ENCODE measurements at regions not wholly inside any gene's neighbourhood (a gene's known extent, or its start where the extent isn't known, plus 50 kb on each side); places are given as distances from the start of the nearest gene placed in this dataset.

GRCh38 chr6:170030284-170030815, 260.5 kb downstream of the DLL1 start:
- TF ChIP-seq CTCF (IDR thresholded peaks at IDR 0.05) = no peak
- DNase-seq = no peak
- peaks cover 3 to 12% (median 5%) of the 10 kb centered on the region in 3 donors for H3K27me3 Mint-ChIP-seq (ENCODE audit: low read depth in 3 of 3)

GRCh38 chr6:170029416-170030283, 261.2 kb downstream of the DLL1 start:
- Histone ChIP-seq H3K4me1 (ENCODE audit: control insufficient read depth in 1 of 2, insufficient read depth in 2 of 2, low read length in 2 of 2) (no peaks in the 10 kb centered on the region), H3K36me3 (replicated peaks in 1 of 2; ENCODE audit: control insufficient read depth in 1 of 2, insufficient read depth in 2 of 2, low read length in 2 of 2) (no peaks in the 10 kb centered on the region), H4K20me1 (ENCODE audit: insufficient read depth, low read length) (no peaks in the 10 kb centered on the region), H2AFZ (ENCODE audit: insufficient read depth, low read depth, low read length, poor library complexity, severe bottlenecking) (no peak overlapping the region), H3K4me2 (replicated peaks; ENCODE audit: extremely low read depth, low read length, poor library complexity, severe bottlenecking) (no peak overlapping the region), H3K9me3 (replicated peaks in 1 of 2; ENCODE audit: control insufficient read depth in 1 of 2, insufficient read depth in 1 of 2, low read length in 2 of 2) (peaks cover 0 to 13% of the 10 kb centered on the region in 2 donors), H3K9ac (ENCODE audit: insufficient read depth, low read length, poor library complexity, severe bottlenecking) (no peak overlapping the region), H3K79me2 (ENCODE audit: insufficient read depth, low read length) (no peaks in the 10 kb centered on the region), H3K27me3 (ENCODE audit: control insufficient read depth in 2 of 2, insufficient read depth in 2 of 2, low read length in 2 of 2) (no peaks in the 10 kb centered on the region), H3K4me3 (replicated peaks in 1 of 3; ENCODE audit: low read depth in 2 of 3, low read length in 3 of 3) (no peak overlapping the region), H3K27ac (ENCODE audit: low read depth in 1 of 2, low read length in 2 of 2) (no peak overlapping the region)
- no peak overlapping the region for H3K4me3 Mint-ChIP-seq
- intact Hi-C loops (cut with micrococcal nuclease) = loop anchor here in 1 of 2 donors (10.0 kb wide), 1 partner anchor 55 kb away; no protein-coding TSS in a partner anchor
- peaks cover 1 to 3% of the 10 kb centered on the region in 2 donors for H3K36me3 Mint-ChIP-seq
- peaks cover 5 to 18% (median 10%) of the 10 kb centered on the region in 7 donors for H3K9me3 Mint-ChIP-seq
- TF ChIP-seq CTCF (IDR thresholded peaks at IDR 0.05) = no peak
- no peaks in the 10 kb centered on the region for H3K4me1 Mint-ChIP-seq
- WGBS (ENCODE audit: insufficient coverage) = 88% methylated on average over 22 of the region's 23 CpGs
- no peak overlapping the region for H3K27ac Mint-ChIP-seq
- H3K27me3 Mint-ChIP-seq (ENCODE audit: low read depth in 3 of 3) = peaks cover 3 to 12% (median 5%) of the 10 kb centered on the region in 3 donors
- DNase-seq = no peak

More at GRCh38 chr6:170030284-170030815, 260.5 kb downstream of the DLL1 start:
- Histone ChIP-seq H3K9me3 (replicated peaks in 1 of 2; ENCODE audit: control insufficient read depth in 1 of 2, insufficient read depth in 1 of 2, low read length in 2 of 2) (peaks cover 0 to 13% of the 10 kb centered on the region in 2 donors), H2AFZ (ENCODE audit: insufficient read depth, low read depth, low read length, poor library complexity, severe bottlenecking) (no peak overlapping the region), H3K4me3 (replicated peaks in 1 of 3; ENCODE audit: low read depth in 2 of 3, low read length in 3 of 3) (no peak overlapping the region), H3K4me1 (ENCODE audit: control insufficient read depth in 1 of 2, insufficient read depth in 2 of 2, low read length in 2 of 2) (no peaks in the 10 kb centered on the region), H3K27me3 (ENCODE audit: control insufficient read depth in 2 of 2, insufficient read depth in 2 of 2, low read length in 2 of 2) (no peaks in the 10 kb centered on the region), H3K79me2 (ENCODE audit: insufficient read depth, low read length) (no peaks in the 10 kb centered on the region), H3K4me2 (replicated peaks; ENCODE audit: extremely low read depth, low read length, poor library complexity, severe bottlenecking) (no peak overlapping the region), H3K9ac (ENCODE audit: insufficient read depth, low read length, poor library complexity, severe bottlenecking) (no peak overlapping the region), H3K36me3 (replicated peaks in 1 of 2; ENCODE audit: control insufficient read depth in 1 of 2, insufficient read depth in 2 of 2, low read length in 2 of 2) (no peaks in the 10 kb centered on the region), H4K20me1 (ENCODE audit: insufficient read depth, low read length) (no peaks in the 10 kb centered on the region), H3K27ac (ENCODE audit: low read depth in 1 of 2, low read length in 2 of 2) (no peak overlapping the region)
- 95% methylated on average over 7 of the region's 12 CpGs for WGBS (ENCODE audit: insufficient coverage)
- intact Hi-C loops (cut with micrococcal nuclease) = loop anchor here in 1 of 2 donors (10.0 kb wide), 1 partner anchor 54 kb away; no protein-coding TSS in a partner anchor
- peaks cover 1 to 3% of the 10 kb centered on the region in 2 donors for H3K36me3 Mint-ChIP-seq
- no peak overlapping the region for H3K4me3 Mint-ChIP-seq
- peaks cover 5 to 18% (median 10%) of the 10 kb centered on the region in 7 donors for H3K9me3 Mint-ChIP-seq
- H3K27ac Mint-ChIP-seq = peak overlapping the region in 1 of 7 donors; percentile 35
- no peaks in the 10 kb centered on the region for H3K4me1 Mint-ChIP-seq

Measured in CD14-positive monocyte (primary cell).